ENCODE measurements at regions not wholly inside any gene's neighbourhood (a gene's known extent, or its start where the extent isn't known, plus 50 kb on each side); places are given as distances from the start of the nearest gene placed in this dataset.

- DNase-seq (ENCODE audit: low spot score) = no peak
- H3K9me3 Mint-ChIP-seq (ENCODE audit: low read depth) = peaks cover 15% of the 10 kb centered on the region
- H3K36me3 Mint-ChIP-seq (ENCODE audit: low read depth) = peaks cover 6% of the 10 kb centered on the region
- H3K4me3 Mint-ChIP-seq (ENCODE audit: unreplicated experiment) = no peak overlapping the region
- H3K4me1 Mint-ChIP-seq (ENCODE audit: low read depth) = peaks cover 13% of the 10 kb centered on the region
- no peak for TF ChIP-seq CTCF (IDR thresholded peaks at IDR 0.05)
- no peaks in the 10 kb centered on the region for H3K27me3 Mint-ChIP-seq (ENCODE audit: low read depth)
- no peak overlapping the region for H3K27ac Mint-ChIP-seq (ENCODE audit: unreplicated experiment)
These were observed 245.9 kb upstream of the TARS1 start for GRCh38 chr5:33194914-33195313.

- TF ChIP-seq CTCF (IDR thresholded peaks at IDR 0.05) = no peak
- Mint-ChIP-seq H3K4me1 (ENCODE audit: low read depth) (peaks cover 13% of the 10 kb centered on the region), H3K9me3 (ENCODE audit: low read depth) (peaks cover 15% of the 10 kb centered on the region), H3K27me3 (ENCODE audit: low read depth) (no peaks in the 10 kb centered on the region), H3K36me3 (ENCODE audit: low read depth) (peaks cover 6% of the 10 kb centered on the region), H3K27ac (ENCODE audit: unreplicated experiment) (peak overlapping the region; percentile 29), H3K4me3 (ENCODE audit: unreplicated experiment) (no peak overlapping the region)
- DNase-seq (ENCODE audit: low spot score) = no peak
These were observed 245.2 kb upstream of the TARS1 start for GRCh38 chr5:33195431-33196165.

GRCh38 chr5:33198836-33199235 lies 241.9 kb upstream of the TARS1 start:
- peaks cover 13% of the 10 kb centered on the region for H3K4me1 Mint-ChIP-seq (ENCODE audit: low read depth)
- H3K27me3 Mint-ChIP-seq (ENCODE audit: low read depth) = no peaks in the 10 kb centered on the region
- H3K27ac Mint-ChIP-seq (ENCODE audit: unreplicated experiment) = no peak overlapping the region
- peaks cover 8% of the 10 kb centered on the region for H3K9me3 Mint-ChIP-seq (ENCODE audit: low read depth)
- no peak overlapping the region for H3K4me3 Mint-ChIP-seq (ENCODE audit: unreplicated experiment)
- peaks cover 3% of the 10 kb centered on the region for H3K36me3 Mint-ChIP-seq (ENCODE audit: low read depth)
- TF ChIP-seq CTCF (IDR thresholded peaks at IDR 0.05) = no peak
- DNase-seq (ENCODE audit: low spot score) = no peak

- DNase-seq (ENCODE audit: low spot score) = no peak
- no peak overlapping the region for H3K27ac Mint-ChIP-seq (ENCODE audit: unreplicated experiment)
These were observed 236.8 kb upstream of the TARS1 start for GRCh38 chr5:33203931-33204330.

GRCh38 chr5:33205079-33205478 lies 235.7 kb upstream of the TARS1 start:
- no peak for TF ChIP-seq CTCF (IDR thresholded peaks at IDR 0.05)

More at GRCh38 chr5:33203931-33204330, 236.8 kb upstream of the TARS1 start:
- Mint-ChIP-seq H3K4me3 (ENCODE audit: unreplicated experiment) (no peak overlapping the region), H3K4me1 (ENCODE audit: low read depth) (peaks cover 10% of the 10 kb centered on the region), H3K36me3 (ENCODE audit: low read depth) (no peaks in the 10 kb centered on the region), H3K9me3 (ENCODE audit: low read depth) (no peaks in the 10 kb centered on the region), H3K27me3 (ENCODE audit: low read depth) (no peaks in the 10 kb centered on the region)
- no peak for TF ChIP-seq CTCF (IDR thresholded peaks at IDR 0.05)

More at GRCh38 chr5:33205079-33205478, 235.7 kb upstream of the TARS1 start:
- Mint-ChIP-seq H3K4me1 (ENCODE audit: low read depth) (peaks cover 10% of the 10 kb centered on the region), H3K27ac (ENCODE audit: unreplicated experiment) (no peak overlapping the region), H3K36me3 (ENCODE audit: low read depth) (no peaks in the 10 kb centered on the region), H3K4me3 (ENCODE audit: unreplicated experiment) (no peak overlapping the region), H3K27me3 (ENCODE audit: low read depth) (no peaks in the 10 kb centered on the region), H3K9me3 (ENCODE audit: low read depth) (peaks cover 2% of the 10 kb centered on the region)
- no peak for DNase-seq (ENCODE audit: low spot score)
